ENCODE measurements at regions not wholly inside any gene's neighbourhood (a gene's known extent, or its start where the extent isn't known, plus 50 kb on each side); places are given as distances from the start of the nearest gene placed in this dataset.

DNA sequence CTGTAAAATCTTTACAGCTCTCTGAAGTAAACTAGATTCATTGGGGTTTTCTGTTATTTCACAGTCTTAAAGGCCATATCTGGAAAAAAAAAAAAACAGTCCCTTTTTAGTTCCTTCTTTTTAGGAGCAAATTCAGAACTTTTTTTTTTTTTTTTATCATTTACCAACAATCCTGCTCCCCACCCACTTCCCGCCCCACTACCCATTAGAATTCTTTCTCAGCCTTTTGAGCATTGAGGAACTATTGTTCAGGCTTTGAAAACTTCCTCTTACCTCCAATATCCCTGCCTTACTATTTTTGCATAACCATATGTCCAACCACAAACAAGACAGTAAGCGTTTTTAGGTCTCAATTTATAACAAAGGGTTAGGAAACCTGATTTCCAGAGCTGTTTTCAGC lies 330.1 kb downstream of the PLPP3 start:
- Histone ChIP-seq H2BK15ac (ENCODE audit: low read depth, low read length) (no peak overlapping the region), H3K27ac (ENCODE audit: insufficient read length, low read depth, low read length) (no peak overlapping the region), H2BK12ac (ENCODE audit: insufficient read length, low read depth, low read length) (no peak overlapping the region), H2AK5ac (ENCODE audit: insufficient read length, low read length) (no peak overlapping the region), H2BK5ac (ENCODE audit: insufficient read length, low read length) (no peak overlapping the region), H4K8ac (replicated peaks; ENCODE audit: insufficient read length, low read depth, low read length) (no peak overlapping the region), H3K14ac (ENCODE audit: insufficient read depth, low read length) (no peak overlapping the region), H2BK20ac (ENCODE audit: low read depth, low read length, poor library complexity, severe bottlenecking) (no peak overlapping the region), H4K91ac (ENCODE audit: insufficient read length, low read depth, low read length) (no peak overlapping the region), H3K79me1 (ENCODE audit: insufficient read depth, low read depth, low read length, poor library complexity, severe bottlenecking) (no peaks in the 10 kb centered on the region), H2BK120ac (ENCODE audit: low read depth, low read length, poor library complexity, severe bottlenecking) (no peak overlapping the region), H3K9ac (ENCODE audit: extremely low read depth, insufficient read length, low read length) (no peak overlapping the region), H3T11ph (ENCODE audit: low read length) (no peak overlapping the region), H3K4me1 (ENCODE audit: insufficient read depth, low read length) (no peaks in the 10 kb centered on the region), H3K23ac (ENCODE audit: insufficient read length, low read depth, low read length) (no peak overlapping the region), H3K27me3 (ENCODE audit: insufficient read depth, low read length) (no peaks in the 10 kb centered on the region), H3K9me3 (ENCODE audit: control insufficient read depth, low read depth, low read length) (no peaks in the 10 kb centered on the region), H4K5ac (ENCODE audit: insufficient read length, low read depth, low read length) (no peak overlapping the region), H2AFZ (ENCODE audit: low read length) (no peak overlapping the region), H3K18ac (ENCODE audit: insufficient read length, low read depth, low read length) (no peak overlapping the region), H3K23me2 (ENCODE audit: insufficient read length, low read depth, low read length, poor library complexity, severe bottlenecking) (no peaks in the 10 kb centered on the region), H3K4ac (ENCODE audit: low read depth, low read length) (no peak overlapping the region), H3K4me2 (ENCODE audit: insufficient read depth, insufficient read length, low read length) (no peak overlapping the region), H3K56ac (ENCODE audit: insufficient read length, low read depth, low read length) (no peak overlapping the region), H3K79me2 (ENCODE audit: insufficient read depth, low read length) (no peaks in the 10 kb centered on the region), H4K20me1 (ENCODE audit: control insufficient read depth, insufficient read depth, insufficient read length) (no peaks in the 10 kb centered on the region)
- no peaks in the 10 kb centered on the region for H3K27me3 Mint-ChIP-seq (ENCODE audit: low read depth)
- no CpG with 5 or more reads among the region's 2 CpGs for WGBS (ENCODE audit: extremely low coverage, insufficient read length, low lambda C conversion rate)
- H3K4me3 Mint-ChIP-seq: no peak overlapping the region
- peaks cover 2 to 3% of the 10 kb centered on the region in 2 experiments; a peak in 3 of 4 replicates for H3K4me1 Mint-ChIP-seq
- no peak for DNase-seq
- peaks cover 1% of the 10 kb centered on the region in 2 experiments; a peak in 3 of 5 replicates for H3K9me3 Mint-ChIP-seq
- H3K36me3 Mint-ChIP-seq (ENCODE audit: insufficient read depth in 1 of 3, low read depth in 3 of 3): peaks cover 0 to 1% (median 0%) of the 10 kb centered on the region in 3 experiments; a peak in 1 of 7 replicates
- TF ChIP-seq, protein P1, sequence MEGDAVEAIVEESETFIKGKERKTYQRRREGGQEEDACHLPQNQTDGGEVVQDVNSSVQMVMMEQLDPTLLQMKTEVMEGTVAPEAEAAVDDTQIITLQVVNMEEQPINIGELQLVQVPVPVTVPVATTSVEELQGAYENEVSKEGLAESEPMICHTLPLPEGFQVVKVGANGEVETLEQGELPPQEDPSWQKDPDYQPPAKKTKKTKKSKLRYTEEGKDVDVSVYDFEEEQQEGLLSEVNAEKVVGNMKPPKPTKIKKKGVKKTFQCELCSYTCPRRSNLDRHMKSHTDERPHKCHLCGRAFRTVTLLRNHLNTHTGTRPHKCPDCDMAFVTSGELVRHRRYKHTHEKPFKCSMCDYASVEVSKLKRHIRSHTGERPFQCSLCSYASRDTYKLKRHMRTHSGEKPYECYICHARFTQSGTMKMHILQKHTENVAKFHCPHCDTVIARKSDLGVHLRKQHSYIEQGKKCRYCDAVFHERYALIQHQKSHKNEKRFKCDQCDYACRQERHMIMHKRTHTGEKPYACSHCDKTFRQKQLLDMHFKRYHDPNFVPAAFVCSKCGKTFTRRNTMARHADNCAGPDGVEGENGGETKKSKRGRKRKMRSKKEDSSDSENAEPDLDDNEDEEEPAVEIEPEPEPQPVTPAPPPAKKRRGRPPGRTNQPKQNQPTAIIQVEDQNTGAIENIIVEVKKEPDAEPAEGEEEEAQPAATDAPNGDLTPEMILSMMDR (conservative IDR thresholded peaks at IDR 0.05): no peak
- H3K27ac Mint-ChIP-seq: no peak overlapping the region

Measured in H9 (cell line).